AG04450 (cell line): ENCODE measurements at regions not wholly inside any gene's neighbourhood (a gene's known extent, or its start where the extent isn't known, plus 50 kb on each side); places are given as distances from the start of the nearest gene placed in this dataset.

ENCODE experiments used
- CTCF ChIA-PET: fragments of 300-600, 350-600 bp; formaldehyde crosslinking; extraction: SDS; loops from one replicate; lab custom pipeline; 2022; ENCODE audit warnings: antibody characterized with exemption, inconsistent platforms; lab: Charles Lee
- POLR2A ChIA-PET: fragments of 350-600 bp; formaldehyde crosslinking; extraction: SDS; loops from one replicate; lab custom pipeline; 2021; ENCODE audit warnings: antibody characterized with exemption, inconsistent platforms; lab: Yijun Ruan, JAX
- DNase-seq: peaks from one replicate; pipeline ENCODE4 v3.0.0-alpha.2; 2011; ENCODE audit warnings: low read depth, low spot score
- H3K27ac ChIP-seq: one replicate; pipeline ENCODE4 v1.5.1; 2012; ENCODE audit warnings: low read depth, low read length, control low read depth
- H3K27me3 ChIP-seq: one replicate; pipeline ENCODE4 v1.6.0; 2012; ENCODE audit warnings: low read length; ENCODE audit not compliant: control insufficient read depth, insufficient read depth
- H3K4me3 ChIP-seq: 2 replicates; pipeline ENCODE4 v1.5.1; 2011; ENCODE audit warnings: mild to moderate bottlenecking, low read depth, low read length, control low read depth
- H3K9me3 ChIP-seq: 2 replicates; pipeline ENCODE4 v1.5.1; 2012; ENCODE audit warnings: low read length; ENCODE audit not compliant: control insufficient read depth, insufficient read depth
- CTCF ChIP-seq: IDR thresholded peaks from 2 replicates; pipeline ENCODE4 v1.5.1; 2011; ENCODE audit warnings: low read depth, low read length, control low read depth, inconsistent platforms

- DNase-seq, result no peak
Observed at GRCh38 chr4:159538556-159538955, 435.7 kb downstream of the RAPGEF2 start.

GRCh38 chr4:159540038-159540437 lies 437.2 kb downstream of the RAPGEF2 start:
- ChIA-PET CTCF (no interaction called here), POLR2A (no interaction called here)
- DNase-seq, result no peak
- Histone ChIP-seq H3K27ac (no peak overlapping the region), H3K4me3 (no peak overlapping the region), H3K27me3 (no peaks in the 10 kb centered on the region), H3K9me3 (no peaks in the 10 kb centered on the region)
- no peak for TF ChIP-seq CTCF

More at GRCh38 chr4:159538556-159538955, 435.7 kb downstream of the RAPGEF2 start:
- CTCF ChIA-PET, result no interaction called here
- TF ChIP-seq CTCF, result no peak
- no peaks in the 10 kb centered on the region for H3K27me3 ChIP-seq
- H3K27ac ChIP-seq, result no peak overlapping the region
- POLR2A ChIA-PET, result no interaction called here
- H3K4me3 ChIP-seq, result no peak overlapping the region
- no peaks in the 10 kb centered on the region for H3K9me3 ChIP-seq

- ChIA-PET CTCF (no interaction called here), POLR2A (no interaction called here)
- no peaks in the 10 kb centered on the region for H3K27me3 ChIP-seq
- no peaks in the 10 kb centered on the region for H3K9me3 ChIP-seq
- H3K27ac ChIP-seq, result no peak overlapping the region
- no peak for TF ChIP-seq CTCF
- no peak overlapping the region for H3K4me3 ChIP-seq
- DNase-seq, result no peak
Observed at GRCh38 chr4:159540501-159540900, 437.6 kb downstream of the RAPGEF2 start.

- Histone ChIP-seq H3K27me3 (no peaks in the 10 kb centered on the region), H3K27ac (no peak overlapping the region), H3K4me3 (no peak overlapping the region), H3K9me3 (no peaks in the 10 kb centered on the region)
- no peak for TF ChIP-seq CTCF
- POLR2A ChIA-PET, result no interaction called here
- no peak for DNase-seq
- CTCF ChIA-PET, result no interaction called here
Observed at GRCh38 chr4:159541143-159541542, 438.3 kb downstream of the RAPGEF2 start.

GRCh38 chr4:159542296-159542695 lies 439.4 kb downstream of the RAPGEF2 start:
- CTCF ChIA-PET, result no interaction called here
- POLR2A ChIA-PET, result no interaction called here

More at GRCh38 chr4:159542296-159542695, 439.4 kb downstream of the RAPGEF2 start:
- Histone ChIP-seq H3K4me3 (no peak overlapping the region), H3K27me3 (no peaks in the 10 kb centered on the region), H3K27ac (no peak overlapping the region), H3K9me3 (no peaks in the 10 kb centered on the region)
- DNase-seq, result no peak
- TF ChIP-seq CTCF, result no peak
